ENCODE measurements at regions not wholly inside any gene's neighbourhood (a gene's known extent, or its start where the extent isn't known, plus 50 kb on each side); places are given as distances from the start of the nearest gene placed in this dataset.

- no peak for DNase-seq
- Histone ChIP-seq H3K27me3 (no peaks in the 10 kb centered on the region), H3K4me3 (no peak overlapping the region), H3K27ac (no peak overlapping the region), H3K9me3 (no peaks in the 10 kb centered on the region), H3K4me1 (no peaks in the 10 kb centered on the region), H3K36me3 (no peaks in the 10 kb centered on the region)
- intact Hi-C loops (cut with DNase I): no loop called here
- 91 to 95% methylated on average over 3 of the region's 3 CpGs for WGBS, 2 donors
- no peak for TF ChIP-seq POLR2A (IDR thresholded peaks at IDR 0.05)
- no peak for TF ChIP-seq CTCF (IDR thresholded peaks at IDR 0.05)
These were observed 56.8 kb upstream of the CNOT2 start for GRCh38 chr12:70186436-70186835.

- no peak for TF ChIP-seq CTCF (IDR thresholded peaks at IDR 0.05)
- 50 to 80% methylated on average over 1 of the region's 1 CpG for WGBS, 2 donors
- intact Hi-C loops (cut with DNase I): no loop called here
- Histone ChIP-seq H3K27me3 (no peaks in the 10 kb centered on the region), H3K9me3 (no peaks in the 10 kb centered on the region), H3K4me3 (no peak overlapping the region), H3K4me1 (no peaks in the 10 kb centered on the region), H3K36me3 (no peaks in the 10 kb centered on the region), H3K27ac (no peak overlapping the region)
- DNase-seq: no peak
These were observed 52.8 kb upstream of the CNOT2 start for GRCh38 chr12:70190262-70191010.
